ENCODE measurements at regions not wholly inside any gene's neighbourhood (a gene's known extent, or its start where the extent isn't known, plus 50 kb on each side); places are given as distances from the start of the nearest gene placed in this dataset.

- TF ChIP-seq CTCF (IDR thresholded peaks at IDR 0.05; ENCODE audit: borderline replicate concordance, extremely low read depth, low read length, poor library complexity, severe bottlenecking) (no peak), EZH2 (IDR thresholded peaks at IDR 0.05; ENCODE audit: borderline replicate concordance, low read depth, low read length, severe bottlenecking) (no peak)
Observed at GRCh38 chr3:147002721-147003120, 397.6 kb upstream of the PLSCR5 start.
